GM12878 (cell line): ENCODE measurements at regions not wholly inside any gene's neighbourhood (a gene's known extent, or its start where the extent isn't known, plus 50 kb on each side); places are given as distances from the start of the nearest gene placed in this dataset.

Source experiments
- ATAC-seq: fragments of 200-7000 bp; cut with Tn5 transposase; 3 replicates; pipeline ENCODE4 v1.9.1; 2020; ENCODE audit warnings: mild to moderate bottlenecking, moderate library complexity
- BruUV-seq: library from RNA; stranded (reverse); fragments of 400-500 nt; replicated peaks from 2 replicates; lab custom pipeline; 2021; lab: Mats Ljungman, UMichigan
- CTCF ChIA-PET: fragments of 300-600 bp; sonication (Branson Sonifier 250); formaldehyde crosslinking; extraction: SDS; loops from one replicate; lab custom pipeline; 2021; ENCODE audit warnings: inconsistent platforms; lab: Yijun Ruan, JAX
- POLR2A ChIA-PET: fragments of 350-600 bp; formaldehyde crosslinking; extraction: SDS; loops from one replicate; lab custom pipeline; 2021; ENCODE audit warnings: inconsistent platforms; lab: Charles Lee
- RAD21 ChIA-PET: fragments of 300-600 bp; sonication (Branson Sonifier 250); formaldehyde crosslinking; loops from one replicate; lab custom pipeline; 2023; ENCODE audit warnings: antibody characterized with exemption; ENCODE audit not compliant: unreplicated experiment; lab: Charles Lee
- SMC1A ChIA-PET: fragments of 300-600 bp; sonication (Branson Sonifier 250); formaldehyde crosslinking; loops from one replicate; lab custom pipeline; 2023; ENCODE audit not compliant: unreplicated experiment, uncharacterized antibody; lab: Charles Lee
- DNase-seq: peaks from one replicate; pipeline ENCODE4 v3.0.0-alpha.2; 2011; ENCODE audit warnings: low read depth, low spot score
- FAIRE-seq: peaks from 3 replicates; lab custom pipeline; 2011; peaks lifted over from hg19 to GRCh38; lab: Jason Lieb, UNC
- H2AFZ ChIP-seq: 2 replicates; pipeline ENCODE4 v1.6.0; 2011; ENCODE audit warnings: low read depth, low read length, control low read depth; ENCODE audit not compliant: control insufficient read depth
- H3K27ac ChIP-seq: 2 replicates; pipeline ENCODE4 v1.5.1; 2011; ENCODE audit warnings: control low read depth; ENCODE audit not compliant: control insufficient read depth, insufficient read depth
- H3K27me3 ChIP-seq, 2 experiments: replicated peaks in 1 of 2; 2 replicates each; pipeline versions ENCODE4 v1.6.0 to v1.6.1; 2011; ENCODE audit warnings: low read length in 1 of 2; ENCODE audit not compliant: control insufficient read depth in 2 of 2, insufficient read depth in 2 of 2
- H3K36me3 ChIP-seq, 2 experiments: 2 replicates each; pipeline ENCODE4 v1.5.1; 2011; ENCODE audit warnings: low read length in 1 of 2; ENCODE audit not compliant: control insufficient read depth in 2 of 2, insufficient read depth in 2 of 2
- H3K4me1 ChIP-seq: 2 replicates; pipeline ENCODE4 v1.6.1; 2011; ENCODE audit warnings: mild to moderate bottlenecking, low read length, moderate library complexity, mixed read lengths; ENCODE audit not compliant: control insufficient read depth, insufficient read depth
- H3K4me2 ChIP-seq: 2 replicates; pipeline ENCODE4 v1.6.0; 2011; ENCODE audit warnings: control low read depth; ENCODE audit not compliant: control insufficient read depth, insufficient read depth
- H3K4me3 ChIP-seq: fragments of 200-600 bp; sonication (generic); 2 replicates; pipeline ENCODE4 v1.5.1; 2016
- H3K79me2 ChIP-seq: 2 replicates; pipeline ENCODE4 v1.6.0; 2011; ENCODE audit warnings: low read length; ENCODE audit not compliant: control insufficient read depth, insufficient read depth
- H3K9ac ChIP-seq: 2 replicates; pipeline ENCODE4 v1.8.0; 2011; ENCODE audit warnings: low read length, control low read depth, mixed read lengths; ENCODE audit not compliant: control insufficient read depth, insufficient read depth
- H3K9me3 ChIP-seq: replicated peaks from 3 replicates; pipeline ENCODE4 v1.5.1; 2011; ENCODE audit warnings: mild to moderate bottlenecking, low read length; ENCODE audit not compliant: control insufficient read depth, insufficient read depth
- H4K20me1 ChIP-seq: 2 replicates; pipeline ENCODE4 v1.6.0; 2011; ENCODE audit not compliant: control insufficient read depth, insufficient read depth
- BACH1 ChIP-seq: fragments of 450-650 bp; IDR thresholded peaks from 2 replicates; pipeline ENCODE4 v1.6.1; 2017; ENCODE audit warnings: mild to moderate bottlenecking, borderline replicate concordance
- CBFB ChIP-seq: IDR thresholded peaks from 2 replicates; pipeline ENCODE4 v1.6.1; 2016; ENCODE audit warnings: antibody characterized with exemption, low read depth
- CREM ChIP-seq: IDR thresholded peaks from 2 replicates; pipeline ENCODE4 v1.6.1; 2014; ENCODE audit warnings: antibody characterized with exemption, low read depth
- E2F4 ChIP-seq: IDR thresholded peaks from 2 replicates; pipeline ENCODE4 v1.6.1; 2012; ENCODE audit warnings: low read depth, low read length, improper control_type of control experiment
- NKRF ChIP-seq: fragments of 450-650 bp; conservative IDR thresholded peaks from 2 replicates; pipeline ENCODE4 v1.6.1; 2017; ENCODE audit warnings: mild to moderate bottlenecking, moderate library complexity
- SIN3A ChIP-seq: IDR thresholded peaks from 2 replicates; pipeline ENCODE4 v1.6.1; 2012; ENCODE audit warnings: low read depth, low read length, improper control_type of control experiment
- SPI1 ChIP-seq: IDR thresholded peaks from 2 replicates; pipeline ENCODE4 v1.6.1; 2011; ENCODE audit warnings: low read depth, mild to moderate bottlenecking, low read length, moderate library complexity, borderline replicate concordance; ENCODE audit not compliant: insufficient read depth
- TCF12 ChIP-seq: IDR thresholded peaks from 2 replicates; pipeline ENCODE4 v1.6.1; 2011; ENCODE audit warnings: low read depth, mild to moderate bottlenecking, low read length
- WGBS: methylation state at CpG from one replicate; pipeline ENCODE4 v1.1.6; 2016; ENCODE audit warnings: low lambda C conversion rate; ENCODE audit not compliant: insufficient replicate concordance, insufficient coverage; ENCODE audit errors: missing lambda C conversion rate; 5-methylcytosine and 5-hydroxymethylcytosine counted together
- in situ Hi-C: fragments of 300-500 bp; cut with MboI; formaldehyde crosslinking; loops from 9 replicates; pipeline ENCODE4 v1.14.3; 2018; ENCODE audit warnings: mixed read lengths
- intact Hi-C: fragments of 100-400 bp; cut with micrococcal nuclease; formaldehyde crosslinking; loops from one replicate; pipeline ENCODE4 v1.14.2; 2022; ENCODE audit not compliant: unreplicated experiment

- no peak for TF ChIP-seq BACH1
These were observed 351.8 kb upstream of the CDH11 start (continued) for GRCh38 chr16:65473699-65474098.

GRCh38 chr16:65469116-65469515 is 347.3 kb upstream of the CDH11 start:
- no peak for TF ChIP-seq CREM
- TF ChIP-seq CBFB, result no peak
- TF ChIP-seq TCF12, result no peak
- TF ChIP-seq SIN3A, result no peak
- TF ChIP-seq NKRF, result no peak
- TF ChIP-seq SPI1, result no peak
- no peak for TF ChIP-seq E2F4
- no peaks in the 10 kb centered on the region for H3K36me3 ChIP-seq
- SMC1A ChIA-PET, result no interaction called here
- no peak for ATAC-seq
- no peaks in the 10 kb centered on the region for H3K79me2 ChIP-seq
- no peaks in the 10 kb centered on the region for H3K27me3 ChIP-seq
- in situ Hi-C loops, result no loop called here
- no peak overlapping the region for H3K4me3 ChIP-seq
- H3K4me2 ChIP-seq, result no peak overlapping the region
- DNase-seq, result no peak
- H3K27ac ChIP-seq, result no peak overlapping the region
- CTCF ChIA-PET, result no interaction called here
- H3K9me3 ChIP-seq, result no peaks in the 10 kb centered on the region
- no peak overlapping the region for H3K9ac ChIP-seq
- no peaks in the 10 kb centered on the region for H4K20me1 ChIP-seq
- no peak for FAIRE-seq
- 0% methylated on average over 2 of the region's 2 CpGs for WGBS
- intact Hi-C loops, result no loop called here
- no peaks in the 10 kb centered on the region for H3K4me1 ChIP-seq
- POLR2A ChIA-PET, result no interaction called here
- H2AFZ ChIP-seq, result no peak overlapping the region
- RAD21 ChIA-PET, result no interaction called here
- BruUV-seq, result no TSS peak
